ENCODE measurements at regions not wholly inside any gene's neighbourhood (a gene's known extent, or its start where the extent isn't known, plus 50 kb on each side); places are given as distances from the start of the nearest gene placed in this dataset.

GRCh38 chr2:8527676-8528075, 154.2 kb upstream of the ID2 start:
- Histone ChIP-seq H3K4me3 (ENCODE audit: low read length) (no peak overlapping the region), H3K27ac (ENCODE audit: low read length) (no peak overlapping the region), H3K27me3 (ENCODE audit: control insufficient read depth, insufficient read depth, low read length) (no peaks in the 10 kb centered on the region), H3K4me1 (ENCODE audit: control insufficient read depth, insufficient read depth, low read length) (peaks cover 27% of the 10 kb centered on the region), H3K9me3 (ENCODE audit: control insufficient read depth, low read depth, low read length) (peaks cover 4% of the 10 kb centered on the region), H3K36me3 (ENCODE audit: control insufficient read depth, insufficient read depth, low read length) (no peaks in the 10 kb centered on the region)
- WGBS (ENCODE audit: insufficient coverage, low lambda C conversion rate), result no CpG with 5 or more reads among the region's 4 CpGs
- DNase-seq, result no peak

- Histone ChIP-seq H3K4me1 (ENCODE audit: control insufficient read depth, insufficient read depth, low read length) (peaks cover 27% of the 10 kb centered on the region), H3K36me3 (ENCODE audit: control insufficient read depth, insufficient read depth, low read length) (no peaks in the 10 kb centered on the region), H3K27ac (ENCODE audit: low read length) (no peak overlapping the region), H3K4me3 (ENCODE audit: low read length) (no peak overlapping the region), H3K27me3 (ENCODE audit: control insufficient read depth, insufficient read depth, low read length) (no peaks in the 10 kb centered on the region), H3K9me3 (ENCODE audit: control insufficient read depth, low read depth, low read length) (peaks cover 4% of the 10 kb centered on the region)
- WGBS (ENCODE audit: insufficient coverage, low lambda C conversion rate), result no CpG with 5 or more reads among the region's 3 CpGs
- no peak for DNase-seq
These were observed 153.0 kb upstream of the ID2 start for GRCh38 chr2:8528863-8529262.

DNA sequence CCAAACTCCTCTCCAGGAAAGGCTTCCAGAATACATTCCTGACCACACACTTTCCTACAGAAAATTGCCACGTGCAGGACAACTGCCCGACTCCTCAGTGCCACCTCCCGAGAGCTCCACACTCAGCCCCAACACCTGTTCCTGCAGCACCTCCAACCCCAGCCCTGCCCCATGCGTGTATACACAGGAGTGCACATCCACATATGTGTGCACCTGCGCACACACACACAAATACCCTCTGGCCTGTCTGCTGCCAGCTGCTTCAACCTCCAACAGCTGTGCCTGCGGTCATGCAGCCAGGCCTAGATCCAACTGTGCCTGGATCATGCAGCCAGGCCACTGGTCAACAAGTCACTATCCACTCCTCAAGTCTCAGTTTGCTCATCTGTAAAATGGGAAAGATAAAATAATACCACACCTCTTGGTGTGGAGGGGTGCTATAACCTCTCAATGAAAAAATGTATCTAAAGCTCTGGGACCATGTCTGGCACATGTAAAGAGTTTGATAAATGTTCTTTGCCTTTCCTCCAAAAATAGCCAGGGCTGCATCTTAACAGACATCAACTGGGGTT, 152.1 kb upstream of the ID2 start:
- Histone ChIP-seq H3K36me3 (ENCODE audit: control insufficient read depth, insufficient read depth, low read length) (no peaks in the 10 kb centered on the region), H3K4me3 (ENCODE audit: low read length) (no peak overlapping the region), H3K27ac (ENCODE audit: low read length) (no peak overlapping the region), H3K9me3 (ENCODE audit: control insufficient read depth, low read depth, low read length) (peaks cover 4% of the 10 kb centered on the region), H3K27me3 (ENCODE audit: control insufficient read depth, insufficient read depth, low read length) (no peaks in the 10 kb centered on the region), H3K4me1 (ENCODE audit: control insufficient read depth, insufficient read depth, low read length) (peaks cover 29% of the 10 kb centered on the region)
- DNase-seq, result no peak
- no CpG with 5 or more reads among the region's 6 CpGs for WGBS (ENCODE audit: insufficient coverage, low lambda C conversion rate)

- peaks cover 32% of the 10 kb centered on the region for H3K4me1 ChIP-seq (ENCODE audit: control insufficient read depth, insufficient read depth, low read length)
- DNase-seq, result no peak
- no peak overlapping the region for H3K27ac ChIP-seq (ENCODE audit: low read length)
- no peaks in the 10 kb centered on the region for H3K36me3 ChIP-seq (ENCODE audit: control insufficient read depth, insufficient read depth, low read length)
- WGBS (ENCODE audit: insufficient coverage, low lambda C conversion rate), result no CpG with 5 or more reads among the region's 1 CpG
- no peaks in the 10 kb centered on the region for H3K27me3 ChIP-seq (ENCODE audit: control insufficient read depth, insufficient read depth, low read length)
- no peak overlapping the region for H3K4me3 ChIP-seq (ENCODE audit: low read length)
- H3K9me3 ChIP-seq (ENCODE audit: control insufficient read depth, low read depth, low read length), result peaks cover 4% of the 10 kb centered on the region
These were observed 150.4 kb upstream of the ID2 start for GRCh38 chr2:8531481-8531880.

DNA sequence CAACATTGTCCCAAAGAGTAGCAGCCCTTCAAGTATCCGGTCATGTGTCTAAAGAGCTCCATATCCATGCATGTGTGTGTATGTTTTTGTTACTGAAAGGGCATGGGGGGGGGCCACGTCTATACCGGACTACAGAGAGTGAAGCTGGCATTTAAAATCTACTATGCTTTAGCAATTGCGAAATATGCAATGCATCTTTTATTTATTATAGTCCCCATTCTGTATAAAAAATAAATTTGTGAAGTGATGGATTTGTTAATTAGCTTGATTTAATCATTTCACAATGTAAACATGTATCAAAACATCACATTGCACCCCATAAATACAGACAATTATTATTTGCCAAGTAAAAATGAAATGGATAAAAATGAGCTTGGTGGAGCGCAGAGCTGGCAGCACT, 149.4 kb upstream of the ID2 start:
- H3K27ac ChIP-seq (ENCODE audit: low read length), result no peak overlapping the region
- 100% methylated on average over 1 of the region's 5 CpGs for WGBS (ENCODE audit: insufficient coverage, low lambda C conversion rate)
- no peak for DNase-seq
- no peaks in the 10 kb centered on the region for H3K27me3 ChIP-seq (ENCODE audit: control insufficient read depth, insufficient read depth, low read length)
- no peaks in the 10 kb centered on the region for H3K36me3 ChIP-seq (ENCODE audit: control insufficient read depth, insufficient read depth, low read length)
- H3K9me3 ChIP-seq (ENCODE audit: control insufficient read depth, low read depth, low read length), result peaks cover 4% of the 10 kb centered on the region
- no peak overlapping the region for H3K4me3 ChIP-seq (ENCODE audit: low read length)
- H3K4me1 ChIP-seq (ENCODE audit: control insufficient read depth, insufficient read depth, low read length), result peaks cover 32% of the 10 kb centered on the region

- no peaks in the 10 kb centered on the region for H3K36me3 ChIP-seq (ENCODE audit: control insufficient read depth, insufficient read depth, low read length)
- H3K9me3 ChIP-seq (ENCODE audit: control insufficient read depth, low read depth, low read length), result peaks cover 4% of the 10 kb centered on the region
- no peaks in the 10 kb centered on the region for H3K27me3 ChIP-seq (ENCODE audit: control insufficient read depth, insufficient read depth, low read length)
- no peak for DNase-seq
- peak overlapping the region; percentile 88 for H3K27ac ChIP-seq (ENCODE audit: low read length)
- no CpG with 5 or more reads among the region's 8 CpGs for WGBS (ENCODE audit: insufficient coverage, low lambda C conversion rate)
- peaks cover 42% of the 10 kb centered on the region for H3K4me1 ChIP-seq (ENCODE audit: control insufficient read depth, insufficient read depth, low read length)
- no peak overlapping the region for H3K4me3 ChIP-seq (ENCODE audit: low read length)
These were observed 147.9 kb upstream of the ID2 start for GRCh38 chr2:8533923-8534322.

DNA sequence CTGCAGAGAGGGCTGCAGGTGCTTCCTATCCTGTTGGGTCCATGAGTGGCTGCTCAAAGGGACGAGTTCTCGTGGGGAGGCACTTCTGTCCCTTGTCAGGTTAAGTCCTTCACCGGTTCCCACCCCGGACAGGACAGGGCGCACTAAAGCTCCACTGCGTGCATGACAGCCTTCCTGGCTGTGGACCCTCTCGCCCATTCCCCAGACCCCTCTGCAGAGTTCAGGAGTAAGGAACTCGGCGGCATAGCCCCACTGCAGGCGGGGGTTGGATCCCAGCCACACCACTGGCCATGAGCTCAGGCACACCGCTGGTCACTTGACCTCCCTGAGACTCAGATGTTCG, 147.5 kb upstream of the ID2 start:
- no CpG with 5 or more reads among the region's 12 CpGs for WGBS (ENCODE audit: insufficient coverage, low lambda C conversion rate)
- no peak overlapping the region for H3K4me3 ChIP-seq (ENCODE audit: low read length)
- no peaks in the 10 kb centered on the region for H3K36me3 ChIP-seq (ENCODE audit: control insufficient read depth, insufficient read depth, low read length)
- H3K27ac ChIP-seq (ENCODE audit: low read length), result peak overlapping the region; percentile 88
- peaks cover 4% of the 10 kb centered on the region for H3K9me3 ChIP-seq (ENCODE audit: control insufficient read depth, low read depth, low read length)
- H3K27me3 ChIP-seq (ENCODE audit: control insufficient read depth, insufficient read depth, low read length), result no peaks in the 10 kb centered on the region
- peaks cover 47% of the 10 kb centered on the region for H3K4me1 ChIP-seq (ENCODE audit: control insufficient read depth, insufficient read depth, low read length)
- DNase-seq, result no peak

DNA sequence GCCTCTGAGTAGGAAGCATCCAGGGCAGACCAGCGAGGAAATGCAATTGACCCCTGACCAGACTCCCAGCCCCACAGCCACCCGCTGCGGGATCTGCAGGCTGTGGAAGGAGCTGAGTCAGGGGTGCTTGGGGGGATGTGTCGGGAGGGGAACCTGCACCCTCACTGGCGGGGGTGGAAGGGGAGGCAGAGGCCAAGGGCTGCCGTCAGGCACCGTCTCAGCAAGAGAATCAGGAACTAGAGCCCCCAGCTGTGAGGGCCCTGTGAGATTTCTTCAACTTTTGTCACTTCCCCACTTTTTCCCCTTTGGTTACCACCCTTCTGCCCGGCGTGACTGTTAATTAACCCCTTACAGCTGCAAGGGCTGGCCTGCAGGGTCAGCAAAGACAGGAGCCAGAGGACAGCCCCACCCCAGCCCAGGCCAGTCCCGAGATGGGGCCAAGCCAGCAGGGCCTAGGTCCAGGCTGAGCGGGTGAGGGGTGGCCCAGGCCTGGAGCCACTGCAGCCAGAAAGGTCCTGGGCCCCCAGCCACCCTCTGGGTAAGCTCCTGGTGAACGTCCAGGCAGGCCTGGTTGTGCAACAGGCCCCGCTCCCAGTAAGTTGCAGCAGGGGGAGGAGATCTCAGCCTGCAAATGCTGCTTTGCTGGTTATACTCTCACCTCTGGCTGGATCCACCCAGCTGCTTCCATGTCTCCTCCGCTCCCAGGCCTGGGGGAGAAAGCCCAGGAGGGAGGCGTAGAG, 147.0 kb upstream of the ID2 start:
- peaks cover 52% of the 10 kb centered on the region for H3K4me1 ChIP-seq (ENCODE audit: control insufficient read depth, insufficient read depth, low read length)
- DNase-seq, result peak; percentile 73 to 82
- no peak overlapping the region for H3K4me3 ChIP-seq (ENCODE audit: low read length)
- no peaks in the 10 kb centered on the region for H3K36me3 ChIP-seq (ENCODE audit: control insufficient read depth, insufficient read depth, low read length)
- peaks cover 4% of the 10 kb centered on the region for H3K9me3 ChIP-seq (ENCODE audit: control insufficient read depth, low read depth, low read length)
- no CpG with 5 or more reads among the region's 15 CpGs for WGBS (ENCODE audit: insufficient coverage, low lambda C conversion rate)
- H3K27me3 ChIP-seq (ENCODE audit: control insufficient read depth, insufficient read depth, low read length), result no peaks in the 10 kb centered on the region
- peak overlapping the region; percentile 88 for H3K27ac ChIP-seq (ENCODE audit: low read length)

- H3K4me3 ChIP-seq (ENCODE audit: low read length), result no peak overlapping the region
- DNase-seq, result no peak
- no peaks in the 10 kb centered on the region for H3K27me3 ChIP-seq (ENCODE audit: control insufficient read depth, insufficient read depth, low read length)
- H3K4me1 ChIP-seq (ENCODE audit: control insufficient read depth, insufficient read depth, low read length), result peaks cover 57% of the 10 kb centered on the region
- WGBS (ENCODE audit: insufficient coverage, low lambda C conversion rate), result no CpG with 5 or more reads among the region's 9 CpGs
- H3K36me3 ChIP-seq (ENCODE audit: control insufficient read depth, insufficient read depth, low read length), result no peaks in the 10 kb centered on the region
- peaks cover 4% of the 10 kb centered on the region for H3K9me3 ChIP-seq (ENCODE audit: control insufficient read depth, low read depth, low read length)
- H3K27ac ChIP-seq (ENCODE audit: low read length), result peak overlapping the region; percentile 88
These were observed 146.4 kb upstream of the ID2 start for GRCh38 chr2:8535469-8535795.

- no peak for DNase-seq
- Histone ChIP-seq H3K27ac (ENCODE audit: low read length) (peak overlapping the region; percentile 88), H3K36me3 (ENCODE audit: control insufficient read depth, insufficient read depth, low read length) (no peaks in the 10 kb centered on the region), H3K4me3 (ENCODE audit: low read length) (no peak overlapping the region), H3K9me3 (ENCODE audit: control insufficient read depth, low read depth, low read length) (peaks cover 3% of the 10 kb centered on the region), H3K27me3 (ENCODE audit: control insufficient read depth, insufficient read depth, low read length) (no peaks in the 10 kb centered on the region), H3K4me1 (ENCODE audit: control insufficient read depth, insufficient read depth, low read length) (peaks cover 64% of the 10 kb centered on the region)
- WGBS (ENCODE audit: insufficient coverage, low lambda C conversion rate), result no CpG with 5 or more reads among the region's 19 CpGs
These were observed 145.8 kb upstream of the ID2 start for GRCh38 chr2:8535821-8536685.
